SK-N-SH treated with all-trans-retinoic acid at 6 μM for 48 hours (cell line): ENCODE measurements at regions not wholly inside any gene's neighbourhood (a gene's known extent, or its start where the extent isn't known, plus 50 kb on each side); places are given as distances from the start of the nearest gene placed in this dataset.

Experiments used
- BACH2 ChIP-seq: fragments of 250-450 bp; sonication (Bioruptor Pico); IDR thresholded peaks from 2 replicates; pipeline ENCODE4 v1.9.0; 2021; ENCODE audit warnings: mild to moderate bottlenecking, borderline replicate concordance
- CSDC2 ChIP-seq: fragments of 250-450 bp; sonication (Bioruptor Pico); IDR thresholded peaks from 2 replicates; pipeline ENCODE4 v1.5.0; 2020; ENCODE audit warnings: mild to moderate bottlenecking, moderate library complexity
- OSR1 ChIP-seq: fragments of 250-450 bp; sonication (Bioruptor Pico); IDR thresholded peaks from 2 replicates; pipeline ENCODE4 v1.8.0; 2022; ENCODE audit warnings: moderate library complexity, mild to moderate bottlenecking, inconsistent platforms
- RARB ChIP-seq: fragments of 250-450 bp; sonication (Bioruptor Pico); IDR thresholded peaks from 2 replicates; pipeline ENCODE4 v1.8.0; 2021; ENCODE audit warnings: mild to moderate bottlenecking, moderate library complexity
- SNAI2 ChIP-seq: fragments of 250-450 bp; sonication (Bioruptor Pico); IDR thresholded peaks from 2 replicates; pipeline ENCODE4 v1.5.0; 2020; ENCODE audit warnings: mild to moderate bottlenecking, moderate library complexity
- TOX ChIP-seq: fragments of 250-450 bp; sonication (Bioruptor Pico); IDR thresholded peaks from 2 replicates; pipeline ENCODE4 v1.8.0; 2021; ENCODE audit warnings: mild to moderate bottlenecking, moderate library complexity, borderline replicate concordance
- ZNF70 ChIP-seq: fragments of 450-650 bp; formaldehyde crosslinking; IDR thresholded peaks from 2 replicates; pipeline ENCODE4 v1.5.0; 2020; ENCODE audit warnings: mild to moderate bottlenecking, moderate library complexity
- TF ChIP-seq, protein P1 (sequence below): fragments of 250-450 bp; sonication (Bioruptor Pico); IDR thresholded peaks from 2 replicates; pipeline ENCODE4 v1.8.0; 2020; ENCODE audit warnings: mild to moderate bottlenecking, moderate library complexity, borderline replicate concordance
- TF ChIP-seq, protein P2 (sequence below): fragments of 250-450 bp; sonication (Bioruptor Pico); IDR thresholded peaks from 2 replicates; pipeline ENCODE4 v1.5.1; 2020; ENCODE audit warnings: low read depth, mild to moderate bottlenecking, moderate library complexity
- TF ChIP-seq, protein P3 (sequence below): fragments of 250-450 bp; sonication (Bioruptor Pico); IDR thresholded peaks from 2 replicates; pipeline ENCODE4 v1.8.0; 2021; ENCODE audit warnings: low read depth, mild to moderate bottlenecking, moderate library complexity, borderline replicate concordance

DNA sequence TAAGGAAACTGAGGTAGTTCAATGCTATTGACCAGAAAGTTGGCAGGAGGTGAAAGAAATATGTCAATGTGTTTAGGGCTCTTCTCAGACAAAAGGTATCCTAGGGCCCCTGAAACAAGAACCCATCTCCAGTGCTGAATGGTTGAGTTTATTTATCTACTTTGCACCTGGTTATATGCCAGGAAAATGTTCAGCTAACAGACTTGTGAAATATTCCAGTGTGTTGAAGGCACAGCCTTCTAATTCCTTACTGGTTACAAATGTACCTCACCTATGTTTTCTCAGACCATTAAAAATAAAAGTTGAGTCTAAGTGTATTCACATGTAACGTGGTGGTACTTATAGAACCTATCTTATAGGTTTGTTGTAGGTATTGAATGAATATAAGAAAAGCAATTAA lies 511.7 kb upstream of the SEL1L start:
- TF ChIP-seq, protein P1, sequence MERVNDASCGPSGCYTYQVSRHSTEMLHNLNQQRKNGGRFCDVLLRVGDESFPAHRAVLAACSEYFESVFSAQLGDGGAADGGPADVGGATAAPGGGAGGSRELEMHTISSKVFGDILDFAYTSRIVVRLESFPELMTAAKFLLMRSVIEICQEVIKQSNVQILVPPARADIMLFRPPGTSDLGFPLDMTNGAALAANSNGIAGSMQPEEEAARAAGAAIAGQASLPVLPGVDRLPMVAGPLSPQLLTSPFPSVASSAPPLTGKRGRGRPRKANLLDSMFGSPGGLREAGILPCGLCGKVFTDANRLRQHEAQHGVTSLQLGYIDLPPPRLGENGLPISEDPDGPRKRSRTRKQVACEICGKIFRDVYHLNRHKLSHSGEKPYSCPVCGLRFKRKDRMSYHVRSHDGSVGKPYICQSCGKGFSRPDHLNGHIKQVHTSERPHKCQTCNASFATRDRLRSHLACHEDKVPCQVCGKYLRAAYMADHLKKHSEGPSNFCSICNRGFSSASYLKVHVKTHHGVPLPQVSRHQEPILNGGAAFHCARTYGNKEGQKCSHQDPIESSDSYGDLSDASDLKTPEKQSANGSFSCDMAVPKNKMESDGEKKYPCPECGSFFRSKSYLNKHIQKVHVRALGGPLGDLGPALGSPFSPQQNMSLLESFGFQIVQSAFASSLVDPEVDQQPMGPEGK = no peak
- TF ChIP-seq, protein P2, sequence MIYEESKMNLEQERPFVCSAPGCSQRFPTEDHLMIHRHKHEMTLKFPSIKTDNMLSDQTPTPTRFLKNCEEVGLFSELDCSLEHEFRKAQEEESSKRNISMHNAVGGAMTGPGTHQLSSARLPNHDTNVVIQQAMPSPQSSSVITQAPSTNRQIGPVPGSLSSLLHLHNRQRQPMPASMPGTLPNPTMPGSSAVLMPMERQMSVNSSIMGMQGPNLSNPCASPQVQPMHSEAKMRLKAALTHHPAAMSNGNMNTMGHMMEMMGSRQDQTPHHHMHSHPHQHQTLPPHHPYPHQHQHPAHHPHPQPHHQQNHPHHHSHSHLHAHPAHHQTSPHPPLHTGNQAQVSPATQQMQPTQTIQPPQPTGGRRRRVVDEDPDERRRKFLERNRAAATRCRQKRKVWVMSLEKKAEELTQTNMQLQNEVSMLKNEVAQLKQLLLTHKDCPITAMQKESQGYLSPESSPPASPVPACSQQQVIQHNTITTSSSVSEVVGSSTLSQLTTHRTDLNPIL (CRISPR knock-in tag) = no peak
- TF ChIP-seq OSR1 = no peak
- TF ChIP-seq SNAI2 = no peak
- TF ChIP-seq ZNF70 (CRISPR knock-in tag) = no peak
- TF ChIP-seq, protein P3, sequence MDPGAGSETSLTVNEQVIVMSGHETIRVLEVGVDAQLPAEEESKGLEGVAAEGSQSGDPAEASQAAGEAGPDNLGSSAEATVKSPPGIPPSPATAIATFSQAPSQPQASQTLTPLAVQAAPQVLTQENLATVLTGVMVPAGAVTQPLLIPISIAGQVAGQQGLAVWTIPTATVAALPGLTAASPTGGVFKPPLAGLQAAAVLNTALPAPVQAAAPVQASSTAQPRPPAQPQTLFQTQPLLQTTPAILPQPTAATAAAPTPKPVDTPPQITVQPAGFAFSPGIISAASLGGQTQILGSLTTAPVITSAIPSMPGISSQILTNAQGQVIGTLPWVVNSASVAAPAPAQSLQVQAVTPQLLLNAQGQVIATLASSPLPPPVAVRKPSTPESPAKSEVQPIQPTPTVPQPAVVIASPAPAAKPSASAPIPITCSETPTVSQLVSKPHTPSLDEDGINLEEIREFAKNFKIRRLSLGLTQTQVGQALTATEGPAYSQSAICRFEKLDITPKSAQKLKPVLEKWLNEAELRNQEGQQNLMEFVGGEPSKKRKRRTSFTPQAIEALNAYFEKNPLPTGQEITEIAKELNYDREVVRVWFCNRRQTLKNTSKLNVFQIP = no peak
- TF ChIP-seq TOX (CRISPR knock-in tag) = no peak
- no peak for TF ChIP-seq RARB (CRISPR knock-in tag)
- TF ChIP-seq CSDC2 = no peak
- no peak for TF ChIP-seq BACH2
